ENCODE measurements at regions not wholly inside any gene's neighbourhood (a gene's known extent, or its start where the extent isn't known, plus 50 kb on each side); places are given as distances from the start of the nearest gene placed in this dataset.

- DNase-seq = no peak
These were observed 53.2 kb upstream of the ITGA1 start for GRCh38 chr5:52734557-52734956.

DNA sequence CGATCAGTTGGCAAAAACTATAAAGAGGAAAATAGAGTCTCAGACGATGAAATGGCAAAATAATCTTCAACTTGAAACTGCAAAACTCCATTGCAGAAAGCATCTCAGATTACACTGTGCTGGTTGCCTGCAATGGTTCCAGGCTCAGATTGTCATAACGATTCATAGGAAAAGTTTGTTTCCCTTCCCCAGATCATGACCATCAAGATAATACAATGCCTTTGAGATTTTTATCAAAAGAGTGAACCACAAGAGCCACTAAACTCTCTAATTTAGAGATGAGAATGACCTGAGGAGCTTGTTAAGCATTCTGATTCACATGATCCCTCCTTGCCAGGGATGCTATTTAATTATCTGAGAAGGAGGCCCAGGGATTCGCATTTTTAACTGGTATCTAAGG lies 52.6 kb upstream of the ITGA1 start:
- DNase-seq = no peak

Measured in NCI-H526 treated with DMSO at 0.1 percent for 48 hours (cell line).